CMK (cell line): ENCODE measurements at regions not wholly inside any gene's neighbourhood (a gene's known extent, or its start where the extent isn't known, plus 50 kb on each side); places are given as distances from the start of the nearest gene placed in this dataset.
"Not testable (repeated sequence)": the region's sequence is repeated elsewhere in the genome, so short reads cannot be mapped to it uniquely, and the experiment has no call there.

Experiments used
- DNase-seq: peaks from one replicate; pipeline ENCODE4 v3.0.0-alpha.2; 2010; ENCODE audit warnings: low read depth

- no peak for DNase-seq
Observed at GRCh38 chr4:30450474-30450873, 269.7 kb upstream of the PCDH7 start.

DNA sequence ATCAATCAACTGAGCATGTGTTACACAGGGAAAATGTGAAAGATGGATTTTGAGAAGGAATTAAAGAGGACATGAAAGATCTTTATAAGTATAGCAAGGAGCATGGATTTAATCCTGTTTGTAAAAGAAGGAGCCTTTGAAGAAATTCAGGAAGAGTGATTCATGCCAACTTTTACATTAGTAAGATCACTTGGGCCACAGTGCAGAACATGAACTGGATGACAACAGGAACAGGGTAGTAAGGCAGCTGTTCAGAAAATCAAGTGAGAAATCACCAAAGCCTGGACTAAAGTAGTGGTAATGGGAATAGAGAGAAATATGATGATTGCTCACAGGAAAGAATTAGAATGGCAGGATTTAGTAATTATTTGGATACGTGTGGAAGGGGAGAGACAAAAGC lies 265.7 kb upstream of the PCDH7 start:
- no peak for DNase-seq

GRCh38 chr4:30456716-30457115 lies 263.5 kb upstream of the PCDH7 start:
- DNase-seq = no peak

- DNase-seq = no peak
Observed at GRCh38 chr4:30460818-30461217, 259.4 kb upstream of the PCDH7 start.

DNA sequence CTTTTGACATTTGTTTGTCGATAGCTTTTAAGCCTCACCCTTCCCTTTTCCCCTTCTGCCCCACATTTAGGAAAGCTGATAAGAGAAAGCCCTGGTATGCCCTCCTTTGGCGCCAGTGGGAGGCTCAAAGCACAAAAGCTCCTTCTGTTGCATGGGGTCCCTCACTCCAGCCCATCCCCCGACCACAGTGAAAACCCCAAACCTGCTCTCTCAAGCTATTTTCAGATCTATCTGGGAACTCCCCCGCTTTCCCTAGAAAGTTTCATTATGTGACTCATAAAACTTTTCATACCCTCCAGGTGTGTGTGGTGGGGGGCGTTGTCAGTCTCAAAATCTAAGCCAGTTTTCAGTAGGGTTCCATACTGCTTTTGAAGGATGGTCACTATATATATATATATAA lies 259.0 kb upstream of the PCDH7 start:
- DNase-seq = no peak

DNA sequence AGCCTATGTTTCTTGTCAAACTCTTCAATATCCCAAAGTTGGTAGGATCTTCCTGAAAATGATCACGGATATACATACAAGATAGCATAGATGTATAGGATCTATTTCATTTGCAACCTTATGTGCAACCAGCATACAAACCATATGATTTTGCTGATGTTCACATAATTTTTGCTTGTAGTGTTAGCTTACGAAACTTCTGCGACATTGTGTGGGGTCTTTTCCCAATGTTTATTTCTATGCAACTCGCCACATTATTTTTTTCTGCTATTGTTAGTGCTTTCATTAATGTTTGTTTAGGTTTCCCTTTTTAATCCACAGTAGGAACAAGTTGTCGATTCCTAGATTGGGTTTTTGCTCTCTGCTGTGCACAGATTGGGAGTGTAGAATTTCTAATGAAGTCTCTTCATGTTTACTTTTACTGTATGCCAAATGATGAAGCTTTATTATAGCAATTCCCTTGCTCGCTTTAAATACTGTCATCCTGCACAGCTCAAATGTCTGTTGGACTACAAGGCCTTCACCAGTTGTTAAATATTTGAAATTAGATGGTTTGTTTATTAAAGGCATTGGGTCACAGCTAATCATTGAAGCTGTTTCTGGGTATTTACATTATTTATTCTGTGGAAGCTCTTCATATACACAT lies 257.6 kb upstream of the PCDH7 start:
- DNase-seq = no peak

- DNase-seq = no peak
Observed at GRCh38 chr4:30471861-30472260, 248.3 kb upstream of the PCDH7 start.

GRCh38 chr4:30473225-30473624 lies 246.9 kb upstream of the PCDH7 start:
- no peak for DNase-seq

GRCh38 chr4:30495251-30495650 lies 224.9 kb upstream of the PCDH7 start:
- no peak for DNase-seq

- DNase-seq = no peak
Observed at GRCh38 chr4:30495651-30496310, 224.4 kb upstream of the PCDH7 start.

- no peak for DNase-seq
Observed at GRCh38 chr4:30511751-30512150, 208.4 kb upstream of the PCDH7 start.

GRCh38 chr4:30518211-30518610 lies 202.0 kb upstream of the PCDH7 start:
- no peak for DNase-seq

DNA sequence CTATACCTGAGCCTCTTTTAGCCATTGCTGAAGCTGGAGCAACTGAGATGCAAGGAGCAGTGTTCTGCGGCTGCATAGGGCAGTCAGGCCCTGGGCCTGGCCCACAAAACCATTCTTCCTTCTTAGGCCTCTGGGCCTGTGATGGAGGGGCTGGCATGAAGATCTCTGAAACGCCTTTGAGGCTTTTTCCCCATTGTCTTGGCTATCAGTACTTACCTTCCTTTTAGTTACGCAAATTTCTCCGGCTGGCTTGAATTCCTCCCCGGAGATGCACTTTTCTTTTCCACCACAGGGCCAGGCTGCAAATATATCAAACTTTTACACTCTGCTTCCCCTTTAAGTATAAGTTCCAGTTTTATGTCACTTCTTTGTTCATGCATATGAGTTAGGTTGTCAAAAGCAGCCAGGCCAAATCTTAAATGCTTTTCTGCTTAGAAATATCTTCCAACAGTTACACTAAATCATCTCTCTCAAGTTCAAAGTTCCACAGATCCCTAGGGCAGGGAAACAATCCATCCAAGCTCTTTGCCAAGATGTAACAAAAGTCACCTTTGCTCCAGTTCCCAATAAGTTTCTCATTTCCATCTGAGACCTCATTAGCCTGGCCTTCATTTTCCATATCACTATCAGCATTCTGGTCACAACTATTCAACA lies 194.4 kb upstream of the PCDH7 start:
- DNase-seq = no peak

DNA sequence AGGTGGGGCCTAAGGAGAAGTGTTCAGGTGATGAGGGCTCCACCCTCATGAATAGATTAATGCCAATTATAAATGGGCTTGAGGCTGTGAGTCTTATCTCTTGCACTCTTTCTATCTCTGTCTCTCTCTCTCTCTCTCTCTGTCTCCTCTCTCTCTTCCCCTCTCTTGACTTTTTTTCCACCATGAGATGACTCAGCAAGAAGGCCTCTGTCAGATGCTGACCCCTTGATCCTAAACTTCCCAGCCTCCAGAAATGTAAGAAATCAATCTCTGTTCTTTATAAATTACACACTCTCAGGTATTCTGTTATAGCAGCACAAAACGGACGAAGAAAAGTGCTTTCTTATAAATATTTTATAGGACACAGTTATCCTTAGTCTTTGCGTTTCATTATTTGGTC lies 184.9 kb upstream of the PCDH7 start:
- no peak for DNase-seq

DNA sequence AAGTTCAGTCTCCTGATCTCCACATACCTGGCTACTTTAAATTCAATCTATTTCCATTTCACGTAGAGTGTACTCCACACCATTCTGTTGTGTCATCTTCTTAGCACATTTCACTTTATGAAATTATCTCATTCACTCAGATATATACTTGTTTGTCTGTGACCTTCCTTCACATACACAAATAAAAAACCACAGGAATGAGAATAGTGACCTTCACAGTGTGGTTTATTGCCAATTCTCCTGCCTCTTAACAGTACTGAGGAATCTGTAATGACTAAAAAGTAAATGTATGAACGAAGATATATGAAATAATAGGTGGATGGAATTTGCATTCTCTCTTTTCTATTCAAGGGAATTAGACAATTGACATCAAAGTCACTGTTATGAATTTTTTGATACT lies 183.9 kb upstream of the PCDH7 start:
- DNase-seq = no peak

GRCh38 chr4:30537456-30537855 lies 182.7 kb upstream of the PCDH7 start:
- no peak for DNase-seq

- DNase-seq = no peak
Observed at GRCh38 chr4:30538794-30539193, 181.4 kb upstream of the PCDH7 start.

DNA sequence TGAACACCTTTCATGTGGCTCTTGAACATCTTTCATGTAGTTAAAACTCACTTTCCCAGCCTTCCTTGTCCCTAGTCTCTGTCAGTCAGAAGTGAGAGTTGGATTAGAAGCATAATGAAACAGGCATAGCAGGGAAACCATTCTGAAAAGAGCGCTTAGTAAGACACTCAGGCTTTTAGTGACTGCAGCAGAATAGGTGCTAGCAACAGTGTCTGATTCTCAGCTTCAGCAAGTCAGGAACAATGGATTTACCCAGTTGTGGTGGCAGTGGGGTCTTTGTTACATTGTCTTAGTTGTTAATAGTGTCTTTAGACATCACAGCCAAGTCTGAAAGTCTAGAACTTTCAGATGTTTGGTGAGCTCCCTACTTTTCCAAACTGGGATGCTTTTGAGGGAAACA lies 177.1 kb upstream of the PCDH7 start:
- no peak for DNase-seq

DNA sequence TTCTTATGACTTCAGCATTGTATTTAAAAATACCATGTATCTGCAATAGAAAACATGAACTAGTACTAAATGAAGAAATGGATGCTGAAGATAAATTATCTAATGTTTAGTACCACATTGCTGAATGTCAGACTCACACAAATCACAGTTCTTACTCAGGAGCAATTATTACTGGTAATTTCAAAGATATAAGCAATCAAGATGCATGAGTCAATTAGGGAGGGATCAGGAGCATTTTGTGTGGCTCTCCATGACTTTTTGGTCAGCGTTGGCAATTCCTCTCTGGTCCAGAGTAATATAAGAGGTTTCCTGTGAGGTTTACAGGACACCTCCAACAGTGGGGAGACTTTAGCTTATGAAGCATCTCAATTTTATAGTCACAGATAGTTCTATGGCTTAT lies 167.0 kb upstream of the PCDH7 start:
- DNase-seq = no peak

DNA sequence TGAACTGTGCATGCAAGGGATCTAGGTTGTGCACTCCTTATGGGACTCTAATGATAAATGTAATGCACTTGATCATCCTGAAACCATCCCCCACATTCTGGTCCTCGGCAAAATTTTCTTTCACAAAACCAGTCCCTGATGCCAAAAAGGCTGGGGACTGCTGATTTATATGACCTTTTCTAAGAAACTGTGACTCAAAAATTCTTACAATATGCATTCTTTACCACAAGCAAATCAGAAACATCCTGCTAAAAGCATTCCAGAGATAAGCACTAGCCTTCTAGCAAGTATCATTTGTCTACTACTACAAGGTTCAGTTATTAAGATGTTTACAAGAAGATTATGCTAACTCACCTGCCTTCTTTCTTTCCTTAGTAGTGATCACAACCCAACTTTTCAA lies 166.5 kb upstream of the PCDH7 start:
- DNase-seq = no peak

DNA sequence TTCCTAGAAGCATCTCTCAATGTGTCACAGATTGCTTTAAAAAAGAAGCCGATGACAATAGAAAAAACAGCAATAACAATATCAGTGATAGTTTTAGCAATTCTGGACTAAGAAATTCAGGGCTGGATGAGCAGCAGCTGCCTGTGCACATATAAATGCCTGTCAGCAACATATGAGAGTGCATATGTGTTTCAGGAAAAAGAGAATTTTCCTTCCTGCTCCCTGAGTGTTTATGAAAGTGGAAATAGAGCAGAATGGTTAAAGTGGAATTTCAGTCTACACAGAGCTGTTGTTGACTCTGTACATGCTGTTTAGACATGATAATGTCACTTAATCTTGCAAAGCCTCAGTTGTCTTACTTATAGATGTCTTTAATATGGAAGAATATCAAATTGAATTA lies 164.4 kb upstream of the PCDH7 start:
- DNase-seq = no peak

- DNase-seq = no peak
Observed at GRCh38 chr4:30559481-30559880, 160.7 kb upstream of the PCDH7 start.

DNA sequence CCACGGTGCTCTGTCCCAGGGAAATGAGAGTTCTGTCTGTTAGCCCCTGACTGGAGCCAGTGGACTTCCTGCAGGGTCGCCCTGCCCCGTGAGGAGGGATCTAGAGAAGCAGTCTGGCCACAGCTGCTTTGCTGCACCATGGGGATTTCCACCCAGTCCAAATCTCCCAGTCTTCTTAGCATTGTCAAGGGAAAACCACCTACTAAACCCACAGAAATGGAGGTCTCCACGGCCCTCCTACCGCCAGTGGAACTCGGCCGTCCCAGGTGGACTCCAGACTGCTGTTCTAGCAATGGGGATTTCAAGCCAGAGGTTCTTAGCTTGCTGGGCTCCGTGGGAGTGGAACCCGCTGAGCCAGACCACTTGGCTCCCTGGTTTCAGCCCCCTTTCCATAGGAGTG lies 133.3 kb upstream of the PCDH7 start:
- DNase-seq = no peak

- DNase-seq = not testable (repeated sequence)
Observed at GRCh38 chr4:30589669-30590068, 130.5 kb upstream of the PCDH7 start.
